BJ (cell line): ENCODE measurements at regions not wholly inside any gene's neighbourhood (a gene's known extent, or its start where the extent isn't known, plus 50 kb on each side); places are given as distances from the start of the nearest gene placed in this dataset.

Source experiments
- CTCF ChIA-PET: fragments of 350-600 bp; formaldehyde crosslinking; extraction: SDS; loops from one replicate; lab custom pipeline; 2021; ENCODE audit warnings: antibody characterized with exemption, inconsistent platforms; lab: Yijun Ruan, JAX
- POLR2A ChIA-PET: fragments of 300-600 bp; sonication (Branson Sonifier 250); formaldehyde crosslinking; extraction: SDS; loops from one replicate; lab custom pipeline; 2021; ENCODE audit warnings: antibody characterized with exemption; lab: Charles Lee
- DNase-seq: peaks from one replicate; pipeline ENCODE4 v3.0.0-alpha.2; 2011; ENCODE audit warnings: low read depth
- H3K27me3 ChIP-seq: 2 replicates; pipeline ENCODE4 v1.6.0; 2011; ENCODE audit warnings: low read length; ENCODE audit not compliant: control insufficient read depth, insufficient read depth
- H3K36me3 ChIP-seq: 2 replicates; pipeline ENCODE4 v1.5.1; 2011; ENCODE audit warnings: low read length; ENCODE audit not compliant: control insufficient read depth, insufficient read depth
- H3K4me3 ChIP-seq: 2 replicates; pipeline ENCODE4 v1.5.1; 2011; ENCODE audit warnings: low read depth, mild to moderate bottlenecking, control low read depth, low read length
- TF ChIP-seq, protein P1 (sequence below): IDR thresholded peaks from 2 replicates; pipeline ENCODE4 v1.5.1; 2011; ENCODE audit warnings: low read depth, mild to moderate bottlenecking, control low read depth, inconsistent platforms, low read length, moderate library complexity; ENCODE audit not compliant: insufficient read depth

DNA sequence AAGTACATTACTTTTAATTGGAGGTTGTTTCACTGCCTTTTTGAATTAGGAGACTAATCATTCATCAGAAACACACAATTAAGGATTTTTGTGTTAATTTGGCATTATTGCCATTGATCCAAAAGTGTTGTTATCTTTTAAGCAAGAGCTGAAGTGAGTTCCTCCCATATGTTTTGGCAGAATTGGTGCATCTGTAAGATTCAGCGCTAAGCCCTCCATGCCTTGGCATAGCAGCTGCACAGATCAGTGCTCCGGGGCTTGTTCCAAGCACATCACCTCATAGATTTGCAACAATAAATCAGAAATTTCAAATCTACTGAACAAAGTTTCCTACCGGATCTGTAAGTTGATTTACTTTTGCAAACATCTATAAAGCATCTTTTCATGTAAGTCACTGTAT lies 106.8 kb upstream of the PHACTR1 start:
- no peak for DNase-seq
- Histone ChIP-seq H3K4me3 (no peak overlapping the region), H3K36me3 (no peaks in the 10 kb centered on the region), H3K27me3 (no peaks in the 10 kb centered on the region)
- POLR2A ChIA-PET, result no interaction called here
- CTCF ChIA-PET, result interaction anchor here (1.1 to 11.6 kb wide), 2 partner anchors 284 to 317 kb away, joined by 5 to 212 read pairs; partner anchors contain the start of gene EDN1
- TF ChIP-seq, protein P1, sequence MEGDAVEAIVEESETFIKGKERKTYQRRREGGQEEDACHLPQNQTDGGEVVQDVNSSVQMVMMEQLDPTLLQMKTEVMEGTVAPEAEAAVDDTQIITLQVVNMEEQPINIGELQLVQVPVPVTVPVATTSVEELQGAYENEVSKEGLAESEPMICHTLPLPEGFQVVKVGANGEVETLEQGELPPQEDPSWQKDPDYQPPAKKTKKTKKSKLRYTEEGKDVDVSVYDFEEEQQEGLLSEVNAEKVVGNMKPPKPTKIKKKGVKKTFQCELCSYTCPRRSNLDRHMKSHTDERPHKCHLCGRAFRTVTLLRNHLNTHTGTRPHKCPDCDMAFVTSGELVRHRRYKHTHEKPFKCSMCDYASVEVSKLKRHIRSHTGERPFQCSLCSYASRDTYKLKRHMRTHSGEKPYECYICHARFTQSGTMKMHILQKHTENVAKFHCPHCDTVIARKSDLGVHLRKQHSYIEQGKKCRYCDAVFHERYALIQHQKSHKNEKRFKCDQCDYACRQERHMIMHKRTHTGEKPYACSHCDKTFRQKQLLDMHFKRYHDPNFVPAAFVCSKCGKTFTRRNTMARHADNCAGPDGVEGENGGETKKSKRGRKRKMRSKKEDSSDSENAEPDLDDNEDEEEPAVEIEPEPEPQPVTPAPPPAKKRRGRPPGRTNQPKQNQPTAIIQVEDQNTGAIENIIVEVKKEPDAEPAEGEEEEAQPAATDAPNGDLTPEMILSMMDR, result no peak

DNA sequence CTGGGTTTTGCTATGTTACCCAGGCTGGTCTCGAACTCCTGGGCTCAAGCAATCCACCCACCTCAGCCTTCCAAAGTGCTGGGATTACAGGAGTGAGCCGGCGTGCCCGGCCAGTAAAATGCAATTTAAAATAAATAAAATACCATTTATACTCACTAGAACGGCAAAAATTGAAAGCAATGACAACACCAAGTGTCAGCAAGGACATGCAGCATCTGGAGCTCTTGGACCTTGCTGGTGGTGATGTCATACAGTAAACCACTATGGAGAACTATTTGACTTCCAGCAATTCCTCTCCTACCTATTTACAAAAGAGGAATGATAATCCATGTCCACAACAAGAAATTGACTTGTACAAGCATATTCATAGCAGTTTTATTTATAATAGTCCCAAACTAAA lies 105.7 kb upstream of the PHACTR1 start:
- TF ChIP-seq, protein P1, result no peak
- no peak for DNase-seq
- H3K27me3 ChIP-seq, result no peaks in the 10 kb centered on the region
- no peak overlapping the region for H3K4me3 ChIP-seq
- ChIA-PET POLR2A (no interaction called here), CTCF (interaction anchor here (0.7 to 11.6 kb wide), 3 partner anchors 27 to 965 kb away, joined by 3 to 212 read pairs (median 3); partner anchors contain the start of gene EDN1)
- no peaks in the 10 kb centered on the region for H3K36me3 ChIP-seq

DNA sequence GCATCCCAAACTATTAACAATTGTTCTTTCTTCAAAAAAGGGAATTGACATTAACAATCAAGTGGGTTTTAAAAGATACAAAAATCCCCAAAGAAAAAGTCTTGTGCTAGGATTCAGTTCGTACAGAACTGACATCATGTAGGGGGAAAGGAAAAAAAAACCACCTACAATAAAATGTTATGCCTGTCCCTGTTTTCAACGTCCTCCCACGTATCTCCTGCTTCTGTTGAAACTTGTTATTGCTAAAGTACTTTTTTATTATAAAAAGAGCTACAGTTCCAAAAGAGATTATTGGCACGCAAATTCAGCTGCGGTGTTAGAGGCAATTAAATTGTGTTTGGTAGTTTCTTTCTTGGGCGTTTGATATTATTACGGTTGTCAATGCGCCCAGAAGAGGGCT lies 102.8 kb upstream of the PHACTR1 start:
- no peaks in the 10 kb centered on the region for H3K36me3 ChIP-seq
- POLR2A ChIA-PET, result interaction anchor here (0.6 kb wide), 1 partner anchor 314 kb away, joined by 3 read pairs; no protein-coding TSS in a partner anchor
- TF ChIP-seq, protein P1, result no peak
- H3K4me3 ChIP-seq, result no peak overlapping the region
- DNase-seq, result no peak
- CTCF ChIA-PET, result interaction anchor here (0.9 to 1.1 kb wide), 2 partner anchors 14 to 280 kb away, joined by 3 read pairs; no protein-coding TSS in a partner anchor
- no peaks in the 10 kb centered on the region for H3K27me3 ChIP-seq

DNA sequence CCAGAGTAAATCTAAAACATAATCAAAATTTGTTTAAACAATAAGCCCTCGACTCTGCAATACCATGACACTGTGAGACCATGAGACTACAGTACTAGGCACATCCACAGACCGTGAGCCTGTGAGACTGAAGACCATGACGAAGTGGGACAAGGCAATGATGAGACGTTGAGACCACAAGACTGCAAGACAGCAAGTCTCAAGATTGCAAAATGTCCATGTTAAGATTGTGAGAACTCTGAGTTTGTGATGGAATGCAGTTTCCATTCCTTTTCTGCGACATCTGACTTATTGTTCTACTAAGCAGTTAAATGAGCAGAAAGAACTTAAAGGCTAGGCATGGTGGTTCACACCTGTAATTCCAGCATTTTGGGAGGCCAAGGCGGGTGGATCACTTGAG lies 102.1 kb upstream of the PHACTR1 start:
- Histone ChIP-seq H3K4me3 (no peak overlapping the region), H3K27me3 (no peaks in the 10 kb centered on the region), H3K36me3 (no peaks in the 10 kb centered on the region)
- TF ChIP-seq, protein P1, result no peak
- ChIA-PET CTCF (interaction anchor here (0.9 kb wide), 1 partner anchor 13 kb away, joined by 3 read pairs; no protein-coding TSS in a partner anchor), POLR2A (no interaction called here)
- DNase-seq, result no peak

DNA sequence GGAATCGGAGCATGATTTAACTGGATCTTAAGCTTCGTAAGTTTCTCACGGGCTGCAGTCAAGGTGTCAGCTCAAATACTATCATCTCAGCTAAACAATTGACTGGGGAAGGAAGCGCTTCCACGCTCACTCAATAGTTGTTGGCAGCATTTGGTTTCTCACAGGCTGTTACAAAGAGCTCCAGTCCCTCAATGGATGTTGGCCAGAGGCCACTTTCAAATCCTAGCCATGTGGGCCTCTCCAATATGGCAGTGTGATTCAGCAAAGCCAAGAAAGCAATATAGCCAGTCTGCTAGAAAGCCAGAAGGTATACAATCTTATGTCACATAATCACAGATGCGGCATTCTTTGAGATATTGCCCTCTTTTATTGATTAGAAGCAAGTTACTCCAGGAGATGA lies 98.3 kb upstream of the PHACTR1 start:
- TF ChIP-seq, protein P1, result no peak
- POLR2A ChIA-PET, result no interaction called here
- Histone ChIP-seq H3K27me3 (no peaks in the 10 kb centered on the region), H3K4me3 (no peak overlapping the region), H3K36me3 (no peaks in the 10 kb centered on the region)
- DNase-seq, result no peak
- CTCF ChIA-PET, result no interaction called here
